ENCODE measurements at regions not wholly inside any gene's neighbourhood (a gene's known extent, or its start where the extent isn't known, plus 50 kb on each side); places are given as distances from the start of the nearest gene placed in this dataset.

DNA sequence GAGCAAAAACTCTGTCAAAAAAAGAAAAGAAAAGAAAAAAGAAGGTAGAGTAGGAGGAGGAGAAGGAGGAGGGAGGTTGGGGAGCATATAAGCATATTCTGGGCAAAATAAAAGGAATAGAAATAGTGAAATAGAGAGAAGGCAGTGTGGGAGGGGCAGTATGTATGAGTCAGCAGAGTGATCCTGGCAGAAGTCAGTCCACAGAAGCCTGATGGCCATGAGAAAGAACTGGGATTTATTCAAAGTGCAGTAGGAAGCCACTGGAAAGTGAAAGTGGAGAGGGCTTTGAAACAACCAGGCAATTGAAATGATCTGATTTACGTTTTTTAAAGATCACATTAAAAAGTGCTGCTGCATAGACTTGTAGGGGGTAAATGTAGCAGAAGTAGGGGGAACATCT lies 368.6 kb upstream of the USP15 start:
- Histone ChIP-seq H3F3A (ENCODE audit: low read depth) (no peaks in the 10 kb centered on the region), H3K4me3 (ENCODE audit: low read length, poor library complexity, severe bottlenecking) (no peak overlapping the region), H3K9ac (ENCODE audit: low read depth, low read length, poor library complexity, severe bottlenecking) (no peak overlapping the region), H3K4me2 (ENCODE audit: low read depth, low read length, poor library complexity, severe bottlenecking) (no peak overlapping the region), H3K9me2 (replicated peaks; ENCODE audit: low read depth, low read length) (no peaks in the 10 kb centered on the region), H3K79me2 (ENCODE audit: insufficient read depth, low read length) (no peaks in the 10 kb centered on the region), H2AFZ (ENCODE audit: low read length) (no peak overlapping the region), H4K20me1 (ENCODE audit: insufficient read depth, low read length, poor library complexity, severe bottlenecking) (no peaks in the 10 kb centered on the region), H3K27me3 (ENCODE audit: insufficient read depth, low read length, poor library complexity, severe bottlenecking) (no peaks in the 10 kb centered on the region), H3K36me3 (ENCODE audit: insufficient read depth, low read length) (no peaks in the 10 kb centered on the region), H3K9me3 (ENCODE audit: insufficient read depth, low read depth, low read length) (no peaks in the 10 kb centered on the region), H3K4me1 (ENCODE audit: insufficient read depth, low read length, poor library complexity, severe bottlenecking) (no peaks in the 10 kb centered on the region)
- TF ChIP-seq EZH2phosphoT487 (IDR thresholded peaks at IDR 0.05; ENCODE audit: borderline replicate concordance): no peak
- TF ChIP-seq, protein P1, sequence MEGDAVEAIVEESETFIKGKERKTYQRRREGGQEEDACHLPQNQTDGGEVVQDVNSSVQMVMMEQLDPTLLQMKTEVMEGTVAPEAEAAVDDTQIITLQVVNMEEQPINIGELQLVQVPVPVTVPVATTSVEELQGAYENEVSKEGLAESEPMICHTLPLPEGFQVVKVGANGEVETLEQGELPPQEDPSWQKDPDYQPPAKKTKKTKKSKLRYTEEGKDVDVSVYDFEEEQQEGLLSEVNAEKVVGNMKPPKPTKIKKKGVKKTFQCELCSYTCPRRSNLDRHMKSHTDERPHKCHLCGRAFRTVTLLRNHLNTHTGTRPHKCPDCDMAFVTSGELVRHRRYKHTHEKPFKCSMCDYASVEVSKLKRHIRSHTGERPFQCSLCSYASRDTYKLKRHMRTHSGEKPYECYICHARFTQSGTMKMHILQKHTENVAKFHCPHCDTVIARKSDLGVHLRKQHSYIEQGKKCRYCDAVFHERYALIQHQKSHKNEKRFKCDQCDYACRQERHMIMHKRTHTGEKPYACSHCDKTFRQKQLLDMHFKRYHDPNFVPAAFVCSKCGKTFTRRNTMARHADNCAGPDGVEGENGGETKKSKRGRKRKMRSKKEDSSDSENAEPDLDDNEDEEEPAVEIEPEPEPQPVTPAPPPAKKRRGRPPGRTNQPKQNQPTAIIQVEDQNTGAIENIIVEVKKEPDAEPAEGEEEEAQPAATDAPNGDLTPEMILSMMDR (conservative IDR thresholded peaks at IDR 0.05; ENCODE audit: low read length): no peak

DNA sequence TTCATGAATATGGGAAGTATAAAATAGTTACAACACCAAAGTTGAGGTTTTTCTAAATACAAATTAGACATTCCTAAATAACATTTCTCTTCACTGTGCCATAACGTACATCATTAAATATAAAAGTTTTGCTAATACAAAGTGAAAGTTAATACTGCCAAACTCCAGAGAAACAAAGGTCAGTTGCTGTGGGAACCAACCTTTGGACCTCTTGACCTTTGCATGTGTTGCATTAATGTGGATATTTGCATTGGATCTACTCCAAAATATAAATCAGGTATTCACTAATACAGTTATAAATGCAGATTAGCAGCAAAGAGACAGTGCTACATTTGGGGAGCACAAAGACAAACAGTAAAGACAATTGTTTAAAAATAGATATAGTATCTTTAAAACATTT lies 366.0 kb upstream of the USP15 start:
- Histone ChIP-seq H3K9me2 (replicated peaks; ENCODE audit: low read depth, low read length) (no peaks in the 10 kb centered on the region), H3K4me3 (ENCODE audit: low read length, poor library complexity, severe bottlenecking) (no peak overlapping the region), H3K79me2 (ENCODE audit: insufficient read depth, low read length) (no peaks in the 10 kb centered on the region), H3K9ac (ENCODE audit: low read depth, low read length, poor library complexity, severe bottlenecking) (no peak overlapping the region), H3K4me2 (ENCODE audit: low read depth, low read length, poor library complexity, severe bottlenecking) (no peak overlapping the region), H3K4me1 (ENCODE audit: insufficient read depth, low read length, poor library complexity, severe bottlenecking) (no peaks in the 10 kb centered on the region), H2AFZ (ENCODE audit: low read length) (no peak overlapping the region), H3K9me3 (ENCODE audit: insufficient read depth, low read depth, low read length) (0 out of 2 replicates have a peak, but pooled peaks cover 2% of the 10 kb centered on the region), H3K27me3 (ENCODE audit: insufficient read depth, low read length, poor library complexity, severe bottlenecking) (no peaks in the 10 kb centered on the region), H3K36me3 (ENCODE audit: insufficient read depth, low read length) (no peaks in the 10 kb centered on the region), H3F3A (ENCODE audit: low read depth) (no peaks in the 10 kb centered on the region), H4K20me1 (ENCODE audit: insufficient read depth, low read length, poor library complexity, severe bottlenecking) (no peaks in the 10 kb centered on the region)
- no peak for TF ChIP-seq EZH2phosphoT487 (IDR thresholded peaks at IDR 0.05; ENCODE audit: borderline replicate concordance)
- TF ChIP-seq, protein P1 (conservative IDR thresholded peaks at IDR 0.05; ENCODE audit: low read length): no peak

DNA sequence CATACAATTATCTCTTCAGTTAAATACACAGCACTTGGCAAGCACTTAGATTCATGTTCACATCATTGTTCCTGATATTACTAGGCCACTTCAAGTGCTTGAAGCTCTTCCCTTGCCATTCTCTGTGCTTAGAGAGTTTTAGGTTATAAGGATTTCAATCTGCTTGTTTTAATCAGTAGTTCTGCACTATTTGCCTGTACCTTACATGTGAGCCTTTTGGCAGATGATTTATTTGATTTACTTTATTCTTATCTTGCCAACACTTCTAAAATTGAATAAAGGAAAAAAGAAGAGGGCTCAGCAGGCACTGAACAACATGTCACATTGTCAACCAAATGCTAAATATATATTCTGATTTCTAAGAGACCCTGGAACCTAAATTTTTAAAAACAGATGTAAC lies 363.8 kb upstream of the USP15 start:
- no peaks in the 10 kb centered on the region for H3K36me3 ChIP-seq (ENCODE audit: insufficient read depth, low read length)

More for the DNA sequence above, 363.8 kb upstream of the USP15 start:
- no peaks in the 10 kb centered on the region for H3K79me2 ChIP-seq (ENCODE audit: insufficient read depth, low read length)
- H3K9me3 ChIP-seq (ENCODE audit: insufficient read depth, low read depth, low read length): 0 out of 2 replicates have a peak, but pooled peaks cover 2% of the 10 kb centered on the region
- H3K27me3 ChIP-seq (ENCODE audit: insufficient read depth, low read length, poor library complexity, severe bottlenecking): no peaks in the 10 kb centered on the region
- no peaks in the 10 kb centered on the region for H3F3A ChIP-seq (ENCODE audit: low read depth)
- H3K9ac ChIP-seq (ENCODE audit: low read depth, low read length, poor library complexity, severe bottlenecking): no peak overlapping the region
- no peaks in the 10 kb centered on the region for H3K4me1 ChIP-seq (ENCODE audit: insufficient read depth, low read length, poor library complexity, severe bottlenecking)
- H3K9me2 ChIP-seq (replicated peaks; ENCODE audit: low read depth, low read length): no peaks in the 10 kb centered on the region
- no peak overlapping the region for H3K4me3 ChIP-seq (ENCODE audit: low read length, poor library complexity, severe bottlenecking)
- H3K4me2 ChIP-seq (ENCODE audit: low read depth, low read length, poor library complexity, severe bottlenecking): no peak overlapping the region
- no peak overlapping the region for H2AFZ ChIP-seq (ENCODE audit: low read length)
- no peaks in the 10 kb centered on the region for H4K20me1 ChIP-seq (ENCODE audit: insufficient read depth, low read length, poor library complexity, severe bottlenecking)
- TF ChIP-seq, protein P1 (conservative IDR thresholded peaks at IDR 0.05; ENCODE audit: low read length): no peak
- no peak for TF ChIP-seq EZH2phosphoT487 (IDR thresholded peaks at IDR 0.05; ENCODE audit: borderline replicate concordance)

Measured in Loucy (cell line).